Tibial nerve (tissue), 3 donors: ENCODE measurements at regions not wholly inside any gene's neighbourhood (a gene's known extent, or its start where the extent isn't known, plus 50 kb on each side); places are given as distances from the start of the nearest gene placed in this dataset.

Source experiments
- POLR2A ChIP-seq, 2 donors: fragments of 450-650 bp; IDR thresholded peaks; one replicate each; pipeline ENCODE4 v1.6.1; 2017; ENCODE audit warnings: antibody characterized with exemption in 2 of 2, mild to moderate bottlenecking in 2 of 2, moderate library complexity in 2 of 2
- TF ChIP-seq, protein P1 (sequence below), 5 experiments: fragments of 200-600 bp in 3 of 5; fragments of 450-650 bp in 2 of 5; sonication (generic) in 3 of 5; IDR thresholded peaks; one replicate each; pipeline ENCODE4 v1.5.1; 2016 to 2019; ENCODE audit warnings: antibody characterized with exemption in 5 of 5, mild to moderate bottlenecking in 3 of 5, moderate library complexity in 2 of 5

DNA sequence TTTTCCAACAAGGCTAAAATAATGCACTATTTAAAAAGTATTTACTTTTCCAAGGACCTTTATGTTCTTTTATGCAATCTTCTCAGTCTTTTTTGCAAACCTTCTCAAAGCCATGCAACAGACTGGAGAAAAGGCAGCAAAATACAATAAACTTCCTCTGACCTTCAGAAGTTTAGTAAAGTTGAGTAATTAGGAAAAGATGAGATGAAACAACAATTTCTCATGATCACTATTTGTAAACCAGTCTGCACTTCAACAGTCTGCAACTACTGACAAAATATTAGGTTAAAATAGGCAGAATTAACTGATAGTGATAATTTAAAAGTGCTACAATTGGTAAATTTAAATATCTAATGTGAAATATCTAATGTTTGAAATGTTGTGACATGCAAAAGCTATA is 884.9 kb upstream of the PCDH10 start:
- TF ChIP-seq, protein P1, sequence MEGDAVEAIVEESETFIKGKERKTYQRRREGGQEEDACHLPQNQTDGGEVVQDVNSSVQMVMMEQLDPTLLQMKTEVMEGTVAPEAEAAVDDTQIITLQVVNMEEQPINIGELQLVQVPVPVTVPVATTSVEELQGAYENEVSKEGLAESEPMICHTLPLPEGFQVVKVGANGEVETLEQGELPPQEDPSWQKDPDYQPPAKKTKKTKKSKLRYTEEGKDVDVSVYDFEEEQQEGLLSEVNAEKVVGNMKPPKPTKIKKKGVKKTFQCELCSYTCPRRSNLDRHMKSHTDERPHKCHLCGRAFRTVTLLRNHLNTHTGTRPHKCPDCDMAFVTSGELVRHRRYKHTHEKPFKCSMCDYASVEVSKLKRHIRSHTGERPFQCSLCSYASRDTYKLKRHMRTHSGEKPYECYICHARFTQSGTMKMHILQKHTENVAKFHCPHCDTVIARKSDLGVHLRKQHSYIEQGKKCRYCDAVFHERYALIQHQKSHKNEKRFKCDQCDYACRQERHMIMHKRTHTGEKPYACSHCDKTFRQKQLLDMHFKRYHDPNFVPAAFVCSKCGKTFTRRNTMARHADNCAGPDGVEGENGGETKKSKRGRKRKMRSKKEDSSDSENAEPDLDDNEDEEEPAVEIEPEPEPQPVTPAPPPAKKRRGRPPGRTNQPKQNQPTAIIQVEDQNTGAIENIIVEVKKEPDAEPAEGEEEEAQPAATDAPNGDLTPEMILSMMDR (IDR thresholded peaks at IDR 0.05) = no peak
- TF ChIP-seq POLR2A (IDR thresholded peaks at IDR 0.05) = no peak
